Activated CD4-positive, CD25-positive, alpha-beta regulatory T cell treated with anti-CD3 and anti-CD28 coated beads, Interleukin-2, amount 50 U/mL, for 72 hours (primary cell): ENCODE measurements at regions not wholly inside any gene's neighbourhood (a gene's known extent, or its start where the extent isn't known, plus 50 kb on each side); places are given as distances from the start of the nearest gene placed in this dataset.
"Not testable (repeated sequence)": the region's sequence is repeated elsewhere in the genome, so short reads cannot be mapped to it uniquely, and the experiment has no call there.

Source experiments
- DNase-seq: peaks from one replicate; pipeline ENCODE4 v3.0.0; 2021

- DNase-seq: not testable (repeated sequence)
Measured at GRCh38 chr17:20633268-20634059, 53.9 kb downstream of the CDRT15L2 start.

- DNase-seq: not testable (repeated sequence)
Measured at GRCh38 chr17:20640147-20640546, 60.6 kb downstream of the CDRT15L2 start.

- DNase-seq: peak; percentile 32
Measured at GRCh38 chr17:20646661-20647272, 67.2 kb downstream of the CDRT15L2 start.

- not testable (repeated sequence) for DNase-seq
Measured at GRCh38 chr17:20649097-20649767, 69.7 kb downstream of the CDRT15L2 start.

- not testable (repeated sequence) for DNase-seq
Measured at GRCh38 chr17:20651022-20651421, 71.5 kb downstream of the CDRT15L2 start.

- DNase-seq: not testable (repeated sequence)
Measured at GRCh38 chr17:20651736-20652135, 72.2 kb downstream of the CDRT15L2 start.

- not testable (repeated sequence) for DNase-seq
Measured at GRCh38 chr17:20653391-20653790, 73.9 kb downstream of the CDRT15L2 start.

GRCh38 chr17:20654114-20654513 lies 74.6 kb downstream of the CDRT15L2 start:
- not testable (repeated sequence) for DNase-seq

- DNase-seq: not testable (repeated sequence)
Measured at GRCh38 chr17:20654575-20654974, 75.1 kb downstream of the CDRT15L2 start.

- not testable (repeated sequence) for DNase-seq
Measured at GRCh38 chr17:20665103-20665955, 85.8 kb downstream of the CDRT15L2 start.

GRCh38 chr17:20666689-20667088 lies 87.2 kb downstream of the CDRT15L2 start:
- DNase-seq: not testable (repeated sequence)

GRCh38 chr17:20667712-20668111 lies 88.2 kb downstream of the CDRT15L2 start:
- not testable (repeated sequence) for DNase-seq

GRCh38 chr17:20668316-20668715 lies 88.8 kb downstream of the CDRT15L2 start:
- not testable (repeated sequence) for DNase-seq

- DNase-seq: not testable (repeated sequence)
Measured at GRCh38 chr17:20668868-20669267, 89.3 kb downstream of the CDRT15L2 start.

GRCh38 chr17:20670506-20670905 lies 91.0 kb downstream of the CDRT15L2 start:
- DNase-seq: not testable (repeated sequence)

- not testable (repeated sequence) for DNase-seq
Measured at GRCh38 chr17:20674374-20674773, 94.8 kb downstream of the CDRT15L2 start.

- not testable (repeated sequence) for DNase-seq
Measured at GRCh38 chr17:20675707-20676106, 96.2 kb downstream of the CDRT15L2 start.

- DNase-seq: not testable (repeated sequence)
Measured at GRCh38 chr17:20676656-20677055, 97.1 kb downstream of the CDRT15L2 start.

GRCh38 chr17:20677469-20677868 lies 97.9 kb downstream of the CDRT15L2 start:
- DNase-seq: not testable (repeated sequence)

- DNase-seq: not testable (repeated sequence)
Measured at GRCh38 chr17:20678424-20678823, 98.9 kb downstream of the CDRT15L2 start.

- not testable (repeated sequence) for DNase-seq
Measured at GRCh38 chr17:20681746-20682722, 102.5 kb downstream of the CDRT15L2 start.
